B cell (primary cell): ENCODE measurements at regions not wholly inside any gene's neighbourhood (a gene's known extent, or its start where the extent isn't known, plus 50 kb on each side); places are given as distances from the start of the nearest gene placed in this dataset.

Experiments used
- CTCF ChIP-seq: fragments of 200-600 bp; IDR thresholded peaks from one replicate; pipeline ENCODE4 v1.8.0; 2022; ENCODE audit warnings: antibody characterized with exemption, mild to moderate bottlenecking
- EZH2 ChIP-seq: IDR thresholded peaks from 2 replicates; pipeline ENCODE4 v1.6.1; 2012; ENCODE audit warnings: borderline replicate concordance, low read depth, mild to moderate bottlenecking, moderate library complexity, low read length; ENCODE audit not compliant: insufficient read depth, poor library complexity, severe bottlenecking

GRCh38 chrX:69221239-69222102 lies 56.2 kb upstream of the PJA1 start:
- TF ChIP-seq CTCF, result no peak
- TF ChIP-seq EZH2, result no peak
